VCaP (cell line): ENCODE measurements at regions not wholly inside any gene's neighbourhood (a gene's known extent, or its start where the extent isn't known, plus 50 kb on each side); places are given as distances from the start of the nearest gene placed in this dataset.
A peak's percentile ranks its signal among the peaks of the same experiment; 100 is the strongest.

Experiments
- H3K27ac ChIP-seq: fragments of 450-650 bp; 2 replicates; pipeline ENCODE4 v1.5.1; 2017
- CTCF ChIP-seq: fragments of 450-650 bp; conservative IDR thresholded peaks from 2 replicates; pipeline ENCODE4 v1.5.1; 2017; ENCODE audit warnings: mild to moderate bottlenecking, moderate library complexity

GRCh38 chr7:25614415-25614814, 386.1 kb upstream of the NPVF start:
- no peak for TF ChIP-seq CTCF
- H3K27ac ChIP-seq = no peak overlapping the region

- no peak overlapping the region for H3K27ac ChIP-seq
- TF ChIP-seq CTCF = no peak
These were observed 386.7 kb upstream of the NPVF start for GRCh38 chr7:25615003-25615402.

GRCh38 chr7:25615593-25615992, 387.3 kb upstream of the NPVF start:
- no peak for TF ChIP-seq CTCF
- H3K27ac ChIP-seq = no peak overlapping the region

GRCh38 chr7:25617214-25617613, 388.9 kb upstream of the NPVF start:
- H3K27ac ChIP-seq = no peak overlapping the region
- TF ChIP-seq CTCF = no peak

GRCh38 chr7:25617673-25618072, 389.4 kb upstream of the NPVF start:
- TF ChIP-seq CTCF = no peak
- no peak overlapping the region for H3K27ac ChIP-seq

- TF ChIP-seq CTCF = no peak
- H3K27ac ChIP-seq = peak overlapping the region; percentile 91
These were observed 391.1 kb upstream of the NPVF start for GRCh38 chr7:25619381-25619780.

GRCh38 chr7:25619963-25620799, 391.9 kb upstream of the NPVF start:
- H3K27ac ChIP-seq = peak overlapping the region; percentile 91

More at GRCh38 chr7:25619963-25620799, 391.9 kb upstream of the NPVF start:
- no peak for TF ChIP-seq CTCF
